MG63 (cell line): ENCODE measurements at regions not wholly inside any gene's neighbourhood (a gene's known extent, or its start where the extent isn't known, plus 50 kb on each side); places are given as distances from the start of the nearest gene placed in this dataset.

Source experiments
- DNase-seq: peaks from one replicate; pipeline ENCODE4 v3.0.0-alpha.2; 2020
- H3K27me3 ChIP-seq: fragments of 250-450 bp; sonication (Bioruptor Pico); 2 replicates; pipeline ENCODE4 v1.5.1; 2020; ENCODE audit warnings: mild to moderate bottlenecking, moderate library complexity
- H3K36me3 ChIP-seq: fragments of 250-450 bp; sonication (Bioruptor Pico); 2 replicates; pipeline ENCODE4 v1.5.1; 2020; ENCODE audit warnings: mild to moderate bottlenecking, moderate library complexity
- H3K4me3 ChIP-seq: fragments of 250-450 bp; sonication (Bioruptor Pico); 2 replicates; pipeline ENCODE4 v1.5.1; 2020; ENCODE audit warnings: mild to moderate bottlenecking, moderate library complexity
- H3K9me3 ChIP-seq: fragments of 250-450 bp; sonication (Bioruptor Pico); 2 replicates; pipeline ENCODE4 v1.5.1; 2020; ENCODE audit warnings: mild to moderate bottlenecking, moderate library complexity

- Histone ChIP-seq H3K4me3 (no peak overlapping the region), H3K36me3 (no peaks in the 10 kb centered on the region), H3K27me3 (no peaks in the 10 kb centered on the region), H3K9me3 (no peaks in the 10 kb centered on the region)
- DNase-seq, result no peak
Observed at GRCh38 chr18:46362533-46362932, 258.3 kb downstream of the HAUS1 start.

- Histone ChIP-seq H3K4me3 (no peak overlapping the region), H3K9me3 (no peaks in the 10 kb centered on the region), H3K27me3 (no peaks in the 10 kb centered on the region), H3K36me3 (no peaks in the 10 kb centered on the region)
- no peak for DNase-seq
Observed at GRCh38 chr18:46364048-46364447, 259.9 kb downstream of the HAUS1 start.

GRCh38 chr18:46366201-46366600 is 262.0 kb downstream of the HAUS1 start:
- DNase-seq, result no peak
- Histone ChIP-seq H3K9me3 (no peaks in the 10 kb centered on the region), H3K4me3 (no peak overlapping the region), H3K27me3 (no peaks in the 10 kb centered on the region), H3K36me3 (no peaks in the 10 kb centered on the region)

- Histone ChIP-seq H3K4me3 (no peak overlapping the region), H3K36me3 (no peaks in the 10 kb centered on the region), H3K27me3 (no peaks in the 10 kb centered on the region), H3K9me3 (no peaks in the 10 kb centered on the region)
- DNase-seq, result no peak
Observed at GRCh38 chr18:46366751-46367376, 262.7 kb downstream of the HAUS1 start.

GRCh38 chr18:46369323-46369722 is 265.1 kb downstream of the HAUS1 start:
- H3K9me3 ChIP-seq, result no peaks in the 10 kb centered on the region
- H3K4me3 ChIP-seq, result no peak overlapping the region
- no peak for DNase-seq
- no peaks in the 10 kb centered on the region for H3K36me3 ChIP-seq
- H3K27me3 ChIP-seq, result no peaks in the 10 kb centered on the region

GRCh38 chr18:46370898-46371297 is 266.7 kb downstream of the HAUS1 start:
- H3K9me3 ChIP-seq, result no peaks in the 10 kb centered on the region
- H3K36me3 ChIP-seq, result no peaks in the 10 kb centered on the region
- no peak overlapping the region for H3K4me3 ChIP-seq
- DNase-seq, result no peak
- no peaks in the 10 kb centered on the region for H3K27me3 ChIP-seq

- Histone ChIP-seq H3K36me3 (no peaks in the 10 kb centered on the region), H3K27me3 (no peaks in the 10 kb centered on the region), H3K9me3 (no peaks in the 10 kb centered on the region), H3K4me3 (no peak overlapping the region)
- no peak for DNase-seq
Observed at GRCh38 chr18:46372670-46373069, 268.5 kb downstream of the HAUS1 start.

- DNase-seq, result no peak
- Histone ChIP-seq H3K27me3 (no peaks in the 10 kb centered on the region), H3K4me3 (no peak overlapping the region), H3K36me3 (no peaks in the 10 kb centered on the region), H3K9me3 (no peaks in the 10 kb centered on the region)
Observed at GRCh38 chr18:46373131-46373530, 268.9 kb downstream of the HAUS1 start.

- Histone ChIP-seq H3K4me3 (no peak overlapping the region), H3K9me3 (no peaks in the 10 kb centered on the region), H3K27me3 (no peaks in the 10 kb centered on the region), H3K36me3 (no peaks in the 10 kb centered on the region)
- DNase-seq, result no peak
Observed at GRCh38 chr18:46373791-46374190, 269.6 kb downstream of the HAUS1 start.

GRCh38 chr18:46374850-46375249 is 270.7 kb downstream of the HAUS1 start:
- no peaks in the 10 kb centered on the region for H3K36me3 ChIP-seq
- DNase-seq, result no peak
- no peak overlapping the region for H3K4me3 ChIP-seq
- no peaks in the 10 kb centered on the region for H3K27me3 ChIP-seq
- no peaks in the 10 kb centered on the region for H3K9me3 ChIP-seq

- Histone ChIP-seq H3K9me3 (no peaks in the 10 kb centered on the region), H3K36me3 (no peaks in the 10 kb centered on the region), H3K4me3 (no peak overlapping the region), H3K27me3 (no peaks in the 10 kb centered on the region)
- DNase-seq, result no peak
Observed at GRCh38 chr18:46377557-46377956, 273.4 kb downstream of the HAUS1 start.

GRCh38 chr18:46378126-46378863 is 274.1 kb downstream of the HAUS1 start:
- Histone ChIP-seq H3K27me3 (no peaks in the 10 kb centered on the region), H3K4me3 (no peak overlapping the region), H3K9me3 (no peaks in the 10 kb centered on the region), H3K36me3 (no peaks in the 10 kb centered on the region)
- no peak for DNase-seq

- Histone ChIP-seq H3K9me3 (no peaks in the 10 kb centered on the region), H3K4me3 (no peak overlapping the region), H3K27me3 (no peaks in the 10 kb centered on the region), H3K36me3 (no peaks in the 10 kb centered on the region)
- DNase-seq, result no peak
Observed at GRCh38 chr18:46378864-46379207, 274.7 kb downstream of the HAUS1 start.

- Histone ChIP-seq H3K4me3 (no peak overlapping the region), H3K36me3 (no peaks in the 10 kb centered on the region), H3K27me3 (no peaks in the 10 kb centered on the region), H3K9me3 (no peaks in the 10 kb centered on the region)
- DNase-seq, result no peak
Observed at GRCh38 chr18:46379323-46379950, 275.3 kb downstream of the HAUS1 start.

- H3K9me3 ChIP-seq, result no peaks in the 10 kb centered on the region
- DNase-seq, result no peak
- no peaks in the 10 kb centered on the region for H3K27me3 ChIP-seq
- no peaks in the 10 kb centered on the region for H3K36me3 ChIP-seq
- H3K4me3 ChIP-seq, result no peak overlapping the region
Observed at GRCh38 chr18:46385124-46385523, 271.9 kb downstream of the LOXHD1 start.

GRCh38 chr18:46386788-46387187 is 270.2 kb downstream of the LOXHD1 start:
- no peaks in the 10 kb centered on the region for H3K36me3 ChIP-seq
- DNase-seq, result no peak
- H3K4me3 ChIP-seq, result no peak overlapping the region
- no peaks in the 10 kb centered on the region for H3K27me3 ChIP-seq
- H3K9me3 ChIP-seq, result no peaks in the 10 kb centered on the region

- Histone ChIP-seq H3K4me3 (no peak overlapping the region), H3K27me3 (no peaks in the 10 kb centered on the region), H3K36me3 (no peaks in the 10 kb centered on the region), H3K9me3 (no peaks in the 10 kb centered on the region)
- no peak for DNase-seq
Observed at GRCh38 chr18:46387441-46388131, 269.4 kb downstream of the LOXHD1 start.
